GM12878 (cell line): ENCODE measurements at regions not wholly inside any gene's neighbourhood (a gene's known extent, or its start where the extent isn't known, plus 50 kb on each side); places are given as distances from the start of the nearest gene placed in this dataset.

Experiments used
- ATAC-seq: fragments of 200-7000 bp; cut with Tn5 transposase; 3 replicates; pipeline ENCODE4 v1.9.1; 2020; ENCODE audit warnings: mild to moderate bottlenecking, moderate library complexity
- BruUV-seq: library from RNA; stranded (reverse); fragments of 400-500 nt; replicated peaks from 2 replicates; lab custom pipeline; 2021; lab: Mats Ljungman, UMichigan
- CTCF ChIA-PET: fragments of 300-600 bp; sonication (Branson Sonifier 250); formaldehyde crosslinking; extraction: SDS; loops from one replicate; lab custom pipeline; 2021; ENCODE audit warnings: inconsistent platforms; lab: Yijun Ruan, JAX
- POLR2A ChIA-PET: fragments of 350-600 bp; formaldehyde crosslinking; extraction: SDS; loops from one replicate; lab custom pipeline; 2021; ENCODE audit warnings: inconsistent platforms; lab: Charles Lee
- RAD21 ChIA-PET: fragments of 300-600 bp; sonication (Branson Sonifier 250); formaldehyde crosslinking; loops from one replicate; lab custom pipeline; 2023; ENCODE audit warnings: antibody characterized with exemption; ENCODE audit not compliant: unreplicated experiment; lab: Charles Lee
- SMC1A ChIA-PET: fragments of 300-600 bp; sonication (Branson Sonifier 250); formaldehyde crosslinking; loops from one replicate; lab custom pipeline; 2023; ENCODE audit not compliant: unreplicated experiment, uncharacterized antibody; lab: Charles Lee
- DNase-seq: peaks from one replicate; pipeline ENCODE4 v3.0.0-alpha.2; 2011; ENCODE audit warnings: low read depth, low spot score
- FAIRE-seq: peaks from 3 replicates; lab custom pipeline; 2011; peaks lifted over from hg19 to GRCh38; lab: Jason Lieb, UNC
- H2AFZ ChIP-seq: 2 replicates; pipeline ENCODE4 v1.6.0; 2011; ENCODE audit warnings: low read depth, low read length, control low read depth; ENCODE audit not compliant: control insufficient read depth
- H3K27ac ChIP-seq: 2 replicates; pipeline ENCODE4 v1.5.1; 2011; ENCODE audit warnings: control low read depth; ENCODE audit not compliant: control insufficient read depth, insufficient read depth
- H3K27me3 ChIP-seq, 2 experiments: replicated peaks in 1 of 2; 2 replicates each; pipeline versions ENCODE4 v1.6.0 to v1.6.1; 2011; ENCODE audit warnings: low read length in 1 of 2; ENCODE audit not compliant: control insufficient read depth in 2 of 2, insufficient read depth in 2 of 2
- H3K36me3 ChIP-seq, 2 experiments: 2 replicates each; pipeline ENCODE4 v1.5.1; 2011; ENCODE audit warnings: low read length in 1 of 2; ENCODE audit not compliant: control insufficient read depth in 2 of 2, insufficient read depth in 2 of 2
- H3K4me1 ChIP-seq: 2 replicates; pipeline ENCODE4 v1.6.1; 2011; ENCODE audit warnings: mild to moderate bottlenecking, low read length, moderate library complexity, mixed read lengths; ENCODE audit not compliant: control insufficient read depth, insufficient read depth
- H3K4me2 ChIP-seq: 2 replicates; pipeline ENCODE4 v1.6.0; 2011; ENCODE audit warnings: control low read depth; ENCODE audit not compliant: control insufficient read depth, insufficient read depth
- H3K4me3 ChIP-seq: fragments of 200-600 bp; sonication (generic); 2 replicates; pipeline ENCODE4 v1.5.1; 2016
- H3K79me2 ChIP-seq: 2 replicates; pipeline ENCODE4 v1.6.0; 2011; ENCODE audit warnings: low read length; ENCODE audit not compliant: control insufficient read depth, insufficient read depth
- H3K9ac ChIP-seq: 2 replicates; pipeline ENCODE4 v1.8.0; 2011; ENCODE audit warnings: low read length, control low read depth, mixed read lengths; ENCODE audit not compliant: control insufficient read depth, insufficient read depth
- H3K9me3 ChIP-seq: replicated peaks from 3 replicates; pipeline ENCODE4 v1.5.1; 2011; ENCODE audit warnings: mild to moderate bottlenecking, low read length; ENCODE audit not compliant: control insufficient read depth, insufficient read depth
- H4K20me1 ChIP-seq: 2 replicates; pipeline ENCODE4 v1.6.0; 2011; ENCODE audit not compliant: control insufficient read depth, insufficient read depth
- BMI1 ChIP-seq: fragments of 450-650 bp; IDR thresholded peaks from 2 replicates; pipeline ENCODE4 v1.6.1; 2016; ENCODE audit warnings: mild to moderate bottlenecking, moderate library complexity, borderline replicate concordance
- CREM ChIP-seq: IDR thresholded peaks from 2 replicates; pipeline ENCODE4 v1.6.1; 2014; ENCODE audit warnings: antibody characterized with exemption, low read depth
- EP300 ChIP-seq, 2 experiments: fragments of 150-350 bp in 1 of 2; IDR thresholded peaks; 2 replicates each; pipeline ENCODE4 v1.6.1; 2011 to 2012; ENCODE audit warnings: low read depth in 2 of 2, low read length in 2 of 2, borderline replicate concordance in 1 of 2, improper control_type of control experiment in 1 of 2, inconsistent platforms in 1 of 2; ENCODE audit not compliant: control insufficient read depth in 1 of 2
- POLR2AphosphoS2 ChIP-seq: IDR thresholded peaks from 2 replicates; pipeline ENCODE4 v1.6.1; 2011; ENCODE audit warnings: low read depth, mild to moderate bottlenecking, low read length, improper control_type of control experiment, moderate library complexity
- REST ChIP-seq: IDR thresholded peaks from 2 replicates; pipeline ENCODE4 v1.6.1; 2012; ENCODE audit warnings: mild to moderate bottlenecking, low read depth, low read length
- SKIL ChIP-seq: fragments of 450-650 bp; IDR thresholded peaks from 2 replicates; pipeline ENCODE4 v1.6.1; 2017; ENCODE audit warnings: mild to moderate bottlenecking, low read depth, inconsistent platforms; ENCODE audit not compliant: poor library complexity, severe bottlenecking
- USF1 ChIP-seq: IDR thresholded peaks from 2 replicates; pipeline ENCODE4 v1.6.1; 2011; ENCODE audit warnings: borderline replicate concordance, low read depth, mild to moderate bottlenecking, moderate library complexity, mixed read lengths, low read length; ENCODE audit not compliant: insufficient read depth; ENCODE audit errors: extremely low read length
- WRNIP1 ChIP-seq: IDR thresholded peaks from 2 replicates; pipeline ENCODE4 v1.6.1; 2011; ENCODE audit warnings: low read depth, low read length, improper control_type of control experiment, borderline replicate concordance
- ZNF207 ChIP-seq: fragments of 450-650 bp; IDR thresholded peaks from 2 replicates; pipeline ENCODE4 v1.6.1; 2014; ENCODE audit warnings: antibody characterized with exemption, mild to moderate bottlenecking, borderline replicate concordance
- ZZZ3 ChIP-seq: IDR thresholded peaks from 2 replicates; pipeline ENCODE4 v1.6.1; 2011; ENCODE audit warnings: low read depth; ENCODE audit not compliant: control insufficient read depth, insufficient read length
- WGBS: methylation state at CpG from one replicate; pipeline ENCODE4 v1.1.6; 2016; ENCODE audit warnings: low lambda C conversion rate; ENCODE audit not compliant: insufficient replicate concordance, insufficient coverage; ENCODE audit errors: missing lambda C conversion rate; 5-methylcytosine and 5-hydroxymethylcytosine counted together
- in situ Hi-C: fragments of 300-500 bp; cut with MboI; formaldehyde crosslinking; loops from 9 replicates; pipeline ENCODE4 v1.14.3; 2018; ENCODE audit warnings: mixed read lengths
- intact Hi-C: fragments of 100-400 bp; cut with micrococcal nuclease; formaldehyde crosslinking; loops from one replicate; pipeline ENCODE4 v1.14.2; 2022; ENCODE audit not compliant: unreplicated experiment

- H3K27me3 ChIP-seq, result no peaks in the 10 kb centered on the region
- TF ChIP-seq CREM (no peak), USF1 (no peak), POLR2AphosphoS2 (no peak), EP300 (IDR thresholded peaks at IDR 0.05; ENCODE audit: borderline replicate concordance in 1 of 2, control insufficient read depth in 1 of 2, low read depth in 2 of 2, low read length in 2 of 2) (no peak), REST (no peak), SKIL (no peak), ZZZ3 (no peak), BMI1 (no peak), ZNF207 (no peak), WRNIP1 (no peak)
- TF ChIP-seq, all 136 proteins: peak for 0
- H3K4me1 ChIP-seq, result no peaks in the 10 kb centered on the region
- no peak overlapping the region for H3K4me3 ChIP-seq
- no peaks in the 10 kb centered on the region for H3K36me3 ChIP-seq
- H3K27ac ChIP-seq, result no peak overlapping the region
- no peaks in the 10 kb centered on the region for H3K79me2 ChIP-seq
- no peak overlapping the region for H3K4me2 ChIP-seq
- no peaks in the 10 kb centered on the region for H3K9me3 ChIP-seq
- intact Hi-C loops (no loop called here), in situ Hi-C loops (no loop called here)
- SMC1A ChIA-PET, result no interaction called here
- H3K9ac ChIP-seq, result no peak overlapping the region
- FAIRE-seq, result no peak
- WGBS, result 0% methylated on average over 2 of the region's 2 CpGs
- no peak for DNase-seq
- POLR2A ChIA-PET, result interaction anchor here (0.6 kb wide), 1 partner anchor 51 kb away, joined by 4 read pairs; no protein-coding TSS in a partner anchor
- no TSS peak for BruUV-seq
- RAD21 ChIA-PET, result no interaction called here
- no peak overlapping the region for H2AFZ ChIP-seq
- no peak for ATAC-seq
- H4K20me1 ChIP-seq, result no peaks in the 10 kb centered on the region
- CTCF ChIA-PET, result interaction anchor here (1.3 kb wide), 1 partner anchor 16 kb away, joined by 4 read pairs; no protein-coding TSS in a partner anchor
Observed at GRCh38 chr2:56565143-56565542, 381.4 kb downstream of the CCDC85A start.
